ENCODE measurements at regions not wholly inside any gene's neighbourhood (a gene's known extent, or its start where the extent isn't known, plus 50 kb on each side); places are given as distances from the start of the nearest gene placed in this dataset.

DNA sequence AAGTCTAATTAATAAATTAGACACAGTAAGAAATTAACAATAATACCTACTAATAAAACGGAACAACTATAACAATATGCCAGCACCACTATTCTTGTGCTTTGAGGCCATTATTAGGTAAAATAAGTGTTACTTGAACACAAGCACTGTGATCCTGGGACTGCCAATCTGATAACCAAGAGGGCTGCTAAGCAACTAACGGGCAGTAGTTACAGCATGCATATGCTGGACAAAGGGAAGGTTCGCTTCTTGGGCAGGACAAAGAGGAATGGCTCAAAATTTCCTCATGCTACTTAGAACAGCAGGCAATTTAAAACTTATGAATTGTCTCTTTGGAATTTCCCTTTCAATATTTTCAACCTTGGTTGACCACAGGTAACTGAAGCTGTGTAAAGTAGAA is 718.6 kb downstream of the SORCS3 start:
- DNase-seq (ENCODE audit: low read depth), result no peak

GRCh38 chr10:105358911-105359310 is 717.8 kb downstream of the SORCS3 start:
- DNase-seq (ENCODE audit: low read depth), result no peak

GRCh38 chr10:105356626-105357025 is 715.5 kb downstream of the SORCS3 start:
- no peak for DNase-seq (ENCODE audit: low read depth)

- no peak for DNase-seq (ENCODE audit: low read depth)
Measured at GRCh38 chr10:105354010-105354409, 712.9 kb downstream of the SORCS3 start.

GRCh38 chr10:105352827-105353226 is 711.7 kb downstream of the SORCS3 start:
- no peak for DNase-seq (ENCODE audit: low read depth)

GRCh38 chr10:105352281-105352680 is 711.2 kb downstream of the SORCS3 start:
- DNase-seq (ENCODE audit: low read depth), result no peak

DNA sequence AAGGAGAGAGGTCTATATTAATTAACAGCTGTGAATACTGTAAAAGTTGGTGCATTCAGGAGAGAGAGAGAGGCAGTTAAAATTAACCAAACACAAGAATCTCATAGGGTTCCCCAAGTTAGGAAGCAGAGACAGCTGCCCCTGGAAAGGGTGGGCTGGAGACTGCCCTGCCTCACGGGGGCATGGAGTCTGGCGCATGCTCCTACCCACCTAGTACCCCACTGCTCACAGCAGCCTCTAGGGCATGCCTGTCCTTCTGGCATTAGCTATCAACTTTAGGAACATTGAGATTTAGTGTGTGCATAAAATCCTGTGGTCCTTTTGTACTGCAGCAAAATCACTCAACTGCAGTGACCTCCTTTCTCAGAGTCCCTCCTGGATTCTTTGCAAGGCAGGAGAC is 710.1 kb downstream of the SORCS3 start:
- DNase-seq (ENCODE audit: low read depth), result no peak

GRCh38 chr10:105347487-105347886 is 706.4 kb downstream of the SORCS3 start:
- DNase-seq (ENCODE audit: low read depth), result no peak

- DNase-seq (ENCODE audit: low read depth), result no peak
Measured at GRCh38 chr10:105342606-105343005, 701.5 kb downstream of the SORCS3 start.

- DNase-seq (ENCODE audit: low read depth), result no peak
Measured at GRCh38 chr10:105339669-105340068, 698.6 kb downstream of the SORCS3 start.

- no peak for DNase-seq (ENCODE audit: low read depth)
Measured at GRCh38 chr10:105328503-105329133, 687.5 kb downstream of the SORCS3 start.
